ENCODE measurements at regions not wholly inside any gene's neighbourhood (a gene's known extent, or its start where the extent isn't known, plus 50 kb on each side); places are given as distances from the start of the nearest gene placed in this dataset.

DNA sequence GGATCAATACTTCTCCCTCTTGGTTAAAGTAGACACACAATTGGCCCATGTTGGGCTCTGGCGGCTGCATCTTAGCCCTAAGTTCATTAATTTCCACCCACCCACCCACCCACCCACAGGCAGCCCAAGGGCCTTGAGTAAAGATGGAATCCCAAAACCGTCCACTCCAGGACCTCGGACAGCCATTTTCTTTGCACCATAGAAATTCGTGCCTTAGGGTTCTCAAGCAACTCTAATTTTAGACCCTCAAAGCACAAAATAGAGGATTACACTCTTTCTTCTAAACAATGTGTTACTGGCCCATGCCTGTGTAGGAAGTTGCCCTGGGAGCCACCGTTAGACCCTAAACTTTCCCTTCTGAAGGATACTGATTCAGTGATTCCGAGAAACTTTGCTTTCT, 568.5 kb downstream of the IRX1 start:
- no peak for ATAC-seq (ENCODE audit: low read depth)
- Histone ChIP-seq H3K36me3 (ENCODE audit: low read depth) (no peaks in the 10 kb centered on the region), H3K4me3 (ENCODE audit: severe bottlenecking) (no peak overlapping the region), H3K27me3 (ENCODE audit: insufficient read depth, poor library complexity, severe bottlenecking) (no peaks in the 10 kb centered on the region), H3K4me1 (ENCODE audit: insufficient read depth, poor library complexity, severe bottlenecking) (peaks cover 3% of the 10 kb centered on the region), H3K27ac (ENCODE audit: poor library complexity, severe bottlenecking) (no peak overlapping the region), H3K9me3 (ENCODE audit: severe bottlenecking) (peaks cover 5% of the 10 kb centered on the region)
- no peak for DNase-seq (ENCODE audit: low spot score)
- TF ChIP-seq, protein P1, sequence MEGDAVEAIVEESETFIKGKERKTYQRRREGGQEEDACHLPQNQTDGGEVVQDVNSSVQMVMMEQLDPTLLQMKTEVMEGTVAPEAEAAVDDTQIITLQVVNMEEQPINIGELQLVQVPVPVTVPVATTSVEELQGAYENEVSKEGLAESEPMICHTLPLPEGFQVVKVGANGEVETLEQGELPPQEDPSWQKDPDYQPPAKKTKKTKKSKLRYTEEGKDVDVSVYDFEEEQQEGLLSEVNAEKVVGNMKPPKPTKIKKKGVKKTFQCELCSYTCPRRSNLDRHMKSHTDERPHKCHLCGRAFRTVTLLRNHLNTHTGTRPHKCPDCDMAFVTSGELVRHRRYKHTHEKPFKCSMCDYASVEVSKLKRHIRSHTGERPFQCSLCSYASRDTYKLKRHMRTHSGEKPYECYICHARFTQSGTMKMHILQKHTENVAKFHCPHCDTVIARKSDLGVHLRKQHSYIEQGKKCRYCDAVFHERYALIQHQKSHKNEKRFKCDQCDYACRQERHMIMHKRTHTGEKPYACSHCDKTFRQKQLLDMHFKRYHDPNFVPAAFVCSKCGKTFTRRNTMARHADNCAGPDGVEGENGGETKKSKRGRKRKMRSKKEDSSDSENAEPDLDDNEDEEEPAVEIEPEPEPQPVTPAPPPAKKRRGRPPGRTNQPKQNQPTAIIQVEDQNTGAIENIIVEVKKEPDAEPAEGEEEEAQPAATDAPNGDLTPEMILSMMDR (IDR thresholded peaks at IDR 0.05; ENCODE audit: poor library complexity, severe bottlenecking), result no peak

DNA sequence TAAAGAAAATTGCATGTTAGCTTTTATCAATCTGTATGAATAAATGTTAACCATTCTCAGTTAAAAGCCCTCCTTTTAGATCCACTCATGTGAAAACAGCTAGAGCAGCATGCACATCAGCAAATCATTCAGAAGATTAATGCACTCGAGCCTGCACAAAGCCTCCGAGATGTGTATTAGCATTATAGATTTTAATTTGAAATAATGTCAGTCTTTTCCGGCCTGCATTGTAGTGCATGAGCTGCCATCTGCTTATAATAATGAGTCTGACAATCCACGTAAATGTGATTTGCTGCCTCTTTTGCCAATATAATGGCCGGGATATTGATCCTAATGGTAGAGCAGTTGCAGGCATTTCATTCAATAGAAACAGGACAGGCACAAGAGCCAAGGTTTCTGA, 585.1 kb downstream of the IRX1 start:
- no peaks in the 10 kb centered on the region for H3K27me3 ChIP-seq (ENCODE audit: insufficient read depth, poor library complexity, severe bottlenecking)
- no peaks in the 10 kb centered on the region for H3K4me1 ChIP-seq (ENCODE audit: insufficient read depth, poor library complexity, severe bottlenecking)
- no peaks in the 10 kb centered on the region for H3K36me3 ChIP-seq (ENCODE audit: low read depth)
- H3K4me3 ChIP-seq (ENCODE audit: severe bottlenecking), result no peak overlapping the region
- H3K9me3 ChIP-seq (ENCODE audit: severe bottlenecking), result peaks cover 10% of the 10 kb centered on the region
- no peak for ATAC-seq (ENCODE audit: low read depth)
- H3K27ac ChIP-seq (ENCODE audit: poor library complexity, severe bottlenecking), result no peak overlapping the region
- no peak for DNase-seq (ENCODE audit: low spot score)
- TF ChIP-seq, protein P1 (IDR thresholded peaks at IDR 0.05; ENCODE audit: poor library complexity, severe bottlenecking), result no peak

DNA sequence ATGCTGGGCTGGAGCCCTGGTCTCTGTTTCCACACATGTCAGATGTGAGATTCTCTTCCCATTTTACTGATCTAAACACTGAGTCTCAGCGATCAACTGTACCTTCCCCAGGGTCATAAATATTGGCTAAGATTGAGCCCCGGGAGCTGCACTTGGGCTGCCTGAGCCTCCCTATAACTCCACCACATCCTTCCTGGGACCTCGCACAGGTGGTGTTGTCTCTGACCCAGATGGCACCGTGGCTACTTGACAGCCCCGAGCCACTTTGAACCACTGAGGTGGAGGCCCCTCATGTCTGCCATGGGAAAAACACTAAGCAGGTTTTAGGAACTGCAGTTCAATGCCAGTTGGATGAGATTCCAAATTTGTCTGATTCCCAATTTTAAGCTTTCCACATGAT, 586.5 kb downstream of the IRX1 start:
- Histone ChIP-seq H3K36me3 (ENCODE audit: low read depth) (no peaks in the 10 kb centered on the region), H3K4me1 (ENCODE audit: insufficient read depth, poor library complexity, severe bottlenecking) (no peaks in the 10 kb centered on the region), H3K27me3 (ENCODE audit: insufficient read depth, poor library complexity, severe bottlenecking) (no peaks in the 10 kb centered on the region), H3K9me3 (ENCODE audit: severe bottlenecking) (peaks cover 7% of the 10 kb centered on the region), H3K4me3 (ENCODE audit: severe bottlenecking) (no peak overlapping the region), H3K27ac (ENCODE audit: poor library complexity, severe bottlenecking) (no peak overlapping the region)
- ATAC-seq (ENCODE audit: low read depth) (no peak), DNase-seq (ENCODE audit: low spot score) (no peak)
- TF ChIP-seq, protein P1 (IDR thresholded peaks at IDR 0.05; ENCODE audit: poor library complexity, severe bottlenecking), result no peak

DNA sequence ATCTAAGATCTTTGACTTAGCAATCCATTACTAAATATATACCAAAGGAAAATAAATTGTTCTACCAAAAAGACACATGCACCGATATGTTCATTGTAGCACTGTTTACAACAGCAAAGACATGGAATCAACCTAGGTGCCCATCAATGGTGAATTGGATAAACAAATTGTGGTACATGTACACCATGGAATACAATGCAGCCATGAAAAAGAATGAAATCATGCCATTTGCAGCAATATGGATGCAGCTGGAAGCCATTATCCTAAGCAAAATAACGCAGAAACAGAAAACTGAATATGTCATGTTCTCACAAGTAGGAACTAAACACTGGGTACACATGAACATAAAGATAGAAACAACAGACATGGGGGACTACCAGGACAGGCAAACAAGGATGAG, 589.5 kb downstream of the IRX1 start:
- ATAC-seq (ENCODE audit: low read depth), result no peak
- no peak overlapping the region for H3K4me3 ChIP-seq (ENCODE audit: severe bottlenecking)
- H3K36me3 ChIP-seq (ENCODE audit: low read depth), result no peaks in the 10 kb centered on the region
- H3K9me3 ChIP-seq (ENCODE audit: severe bottlenecking), result peaks cover 2% of the 10 kb centered on the region
- no peak for DNase-seq (ENCODE audit: low spot score)
- TF ChIP-seq, protein P1 (IDR thresholded peaks at IDR 0.05; ENCODE audit: poor library complexity, severe bottlenecking), result no peak
- no peak overlapping the region for H3K27ac ChIP-seq (ENCODE audit: poor library complexity, severe bottlenecking)
- H3K27me3 ChIP-seq (ENCODE audit: insufficient read depth, poor library complexity, severe bottlenecking), result no peaks in the 10 kb centered on the region
- no peaks in the 10 kb centered on the region for H3K4me1 ChIP-seq (ENCODE audit: insufficient read depth, poor library complexity, severe bottlenecking)

DNA sequence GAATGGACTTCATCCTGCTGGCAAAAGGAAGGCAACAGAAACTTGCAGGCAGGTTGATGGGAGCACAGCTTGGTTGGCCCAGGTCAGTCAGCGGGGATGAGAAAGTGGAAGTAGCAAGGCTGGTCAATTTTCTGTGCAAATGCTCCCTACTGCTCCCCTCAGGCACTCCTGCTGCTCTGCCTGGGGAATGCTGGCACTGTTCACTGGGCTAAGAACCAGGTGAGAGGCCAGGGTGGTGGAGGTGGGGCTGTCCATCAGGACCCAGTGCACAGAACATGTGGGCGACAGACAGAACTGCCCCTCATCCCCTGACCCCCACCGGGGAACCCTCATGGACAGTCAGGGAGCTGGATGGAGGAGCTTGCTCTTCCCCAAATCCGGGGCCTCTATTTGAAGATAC, 593.1 kb downstream of the IRX1 start:
- TF ChIP-seq, protein P1 (IDR thresholded peaks at IDR 0.05; ENCODE audit: poor library complexity, severe bottlenecking), result no peak
- Histone ChIP-seq H3K4me3 (ENCODE audit: severe bottlenecking) (no peak overlapping the region), H3K9me3 (ENCODE audit: severe bottlenecking) (peaks cover 2% of the 10 kb centered on the region), H3K4me1 (ENCODE audit: insufficient read depth, poor library complexity, severe bottlenecking) (no peaks in the 10 kb centered on the region), H3K27ac (ENCODE audit: poor library complexity, severe bottlenecking) (no peak overlapping the region), H3K27me3 (ENCODE audit: insufficient read depth, poor library complexity, severe bottlenecking) (no peaks in the 10 kb centered on the region), H3K36me3 (ENCODE audit: low read depth) (no peaks in the 10 kb centered on the region)
- DNase-seq (ENCODE audit: low spot score) (no peak), ATAC-seq (ENCODE audit: low read depth) (peak; percentile 25; the same call in 1 of the 3 replicates)
